ENCODE measurements at regions not wholly inside any gene's neighbourhood (a gene's known extent, or its start where the extent isn't known, plus 50 kb on each side); places are given as distances from the start of the nearest gene placed in this dataset.

DNA sequence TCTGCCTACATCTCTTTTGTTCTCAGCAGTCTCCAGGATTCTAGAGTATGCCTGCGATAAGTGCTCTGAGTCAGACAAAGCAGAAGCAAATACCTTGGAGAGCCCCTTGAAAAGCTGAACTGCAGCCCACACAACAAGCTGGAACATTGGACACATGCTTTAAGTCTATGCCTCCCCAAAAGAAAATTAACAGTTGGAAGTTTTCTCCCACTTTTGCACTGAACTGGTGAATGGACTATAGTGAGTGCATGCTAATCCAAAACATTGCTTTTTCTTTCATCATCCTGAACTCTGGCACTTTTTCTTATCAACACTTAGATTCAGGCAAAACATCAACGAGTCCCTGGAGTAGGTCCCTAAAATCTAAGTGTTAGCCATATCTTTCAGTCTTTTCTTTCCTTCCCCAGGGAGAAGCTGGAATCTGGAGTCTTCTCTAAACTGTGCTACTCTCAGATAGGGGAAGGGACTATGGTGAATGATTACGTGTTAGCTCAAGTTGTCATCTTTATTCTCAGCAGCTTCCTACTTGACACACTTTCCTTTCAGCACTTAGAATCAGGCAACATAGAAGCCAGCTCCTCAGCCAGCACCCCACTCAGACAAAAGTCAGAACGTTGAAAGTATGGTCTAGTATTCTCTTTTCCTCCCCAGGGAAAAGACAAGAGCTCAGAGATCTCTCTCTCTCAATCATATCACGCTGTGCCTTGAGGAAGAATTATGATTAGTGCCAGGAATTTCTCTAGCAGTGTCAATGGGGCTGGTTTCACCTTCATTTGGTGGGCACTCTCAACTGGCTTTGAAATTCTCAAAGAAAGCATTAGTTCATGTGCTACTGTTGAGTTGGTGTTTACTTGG is 811.0 kb upstream of the GJE1 start:
- no peak for TF ChIP-seq ZNF274 (IDR thresholded peaks at IDR 0.05; ENCODE audit: low read depth, low read length)
- no peak for TF ChIP-seq YY1 (IDR thresholded peaks at IDR 0.05; ENCODE audit: insufficient read depth, insufficient read length)
- TF ChIP-seq SUZ12 (IDR thresholded peaks at IDR 0.05; ENCODE audit: extremely low read depth, insufficient read depth, insufficient read length) = no peak
